ENCODE measurements at regions not wholly inside any gene's neighbourhood (a gene's known extent, or its start where the extent isn't known, plus 50 kb on each side); places are given as distances from the start of the nearest gene placed in this dataset.

DNA sequence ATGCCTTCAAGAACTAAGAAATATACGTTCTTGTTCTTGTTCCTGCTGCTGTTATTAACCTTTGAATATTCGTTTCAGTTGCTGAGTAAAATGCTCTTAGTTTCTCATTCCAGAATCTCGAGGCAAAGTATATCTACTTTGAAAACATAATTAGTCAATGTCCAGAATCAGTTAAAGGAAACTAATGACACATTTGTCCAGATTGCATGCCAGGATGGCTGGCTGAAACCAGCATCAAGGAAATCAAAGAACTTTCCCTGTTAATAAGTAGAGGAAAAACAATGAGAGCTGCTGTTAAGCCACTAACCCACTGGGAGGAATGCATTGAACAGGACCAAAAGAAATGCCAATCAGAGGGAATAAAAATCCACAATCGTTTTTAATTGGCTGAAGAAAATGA, 196.9 kb downstream of the ALDH8A1 start:
- BruUV-seq (replicated peaks), result no TSS peak
- no peaks in the 10 kb centered on the region for H3K9me3 ChIP-seq
- intact Hi-C loops (cut with micrococcal nuclease; ENCODE audit: unreplicated experiment), result no loop called here
- Mint-ChIP-seq H3K27ac (ENCODE audit: unreplicated experiment) (no peak overlapping the region), H3K36me3 (ENCODE audit: insufficient read depth, unreplicated experiment) (no peaks in the 10 kb centered on the region), H3K4me3 (ENCODE audit: unreplicated experiment) (no peak overlapping the region), H3K9me3 (ENCODE audit: unreplicated experiment) (no peaks in the 10 kb centered on the region), H3K4me1 (ENCODE audit: low read depth, unreplicated experiment) (no peaks in the 10 kb centered on the region), H3K27me3 (ENCODE audit: insufficient read depth, unreplicated experiment) (no peaks in the 10 kb centered on the region)
- TF ChIP-seq, protein P1, sequence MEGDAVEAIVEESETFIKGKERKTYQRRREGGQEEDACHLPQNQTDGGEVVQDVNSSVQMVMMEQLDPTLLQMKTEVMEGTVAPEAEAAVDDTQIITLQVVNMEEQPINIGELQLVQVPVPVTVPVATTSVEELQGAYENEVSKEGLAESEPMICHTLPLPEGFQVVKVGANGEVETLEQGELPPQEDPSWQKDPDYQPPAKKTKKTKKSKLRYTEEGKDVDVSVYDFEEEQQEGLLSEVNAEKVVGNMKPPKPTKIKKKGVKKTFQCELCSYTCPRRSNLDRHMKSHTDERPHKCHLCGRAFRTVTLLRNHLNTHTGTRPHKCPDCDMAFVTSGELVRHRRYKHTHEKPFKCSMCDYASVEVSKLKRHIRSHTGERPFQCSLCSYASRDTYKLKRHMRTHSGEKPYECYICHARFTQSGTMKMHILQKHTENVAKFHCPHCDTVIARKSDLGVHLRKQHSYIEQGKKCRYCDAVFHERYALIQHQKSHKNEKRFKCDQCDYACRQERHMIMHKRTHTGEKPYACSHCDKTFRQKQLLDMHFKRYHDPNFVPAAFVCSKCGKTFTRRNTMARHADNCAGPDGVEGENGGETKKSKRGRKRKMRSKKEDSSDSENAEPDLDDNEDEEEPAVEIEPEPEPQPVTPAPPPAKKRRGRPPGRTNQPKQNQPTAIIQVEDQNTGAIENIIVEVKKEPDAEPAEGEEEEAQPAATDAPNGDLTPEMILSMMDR (IDR thresholded peaks at IDR 0.05; ENCODE audit: insufficient read depth in 1 of 2, low read depth in 1 of 2, low read length in 1 of 2, severe bottlenecking in 1 of 2, unreplicated experiment in 1 of 2), result no peak
- peaks cover 9% of the 10 kb centered on the region for H3K4me1 ChIP-seq
- no peaks in the 10 kb centered on the region for H3K27me3 ChIP-seq (replicated peaks; ENCODE audit: control insufficient read depth, insufficient read depth, low read length)
- no peaks in the 10 kb centered on the region for H3K36me3 ChIP-seq (ENCODE audit: control insufficient read depth, insufficient read depth, low read length)
- H3K4me3 ChIP-seq (ENCODE audit: low read depth, low read length), result no peak overlapping the region
- DNase-seq, result no peak
- CTCF ChIA-PET, result no interaction called here
- POLR2A ChIA-PET, result no interaction called here

DNA sequence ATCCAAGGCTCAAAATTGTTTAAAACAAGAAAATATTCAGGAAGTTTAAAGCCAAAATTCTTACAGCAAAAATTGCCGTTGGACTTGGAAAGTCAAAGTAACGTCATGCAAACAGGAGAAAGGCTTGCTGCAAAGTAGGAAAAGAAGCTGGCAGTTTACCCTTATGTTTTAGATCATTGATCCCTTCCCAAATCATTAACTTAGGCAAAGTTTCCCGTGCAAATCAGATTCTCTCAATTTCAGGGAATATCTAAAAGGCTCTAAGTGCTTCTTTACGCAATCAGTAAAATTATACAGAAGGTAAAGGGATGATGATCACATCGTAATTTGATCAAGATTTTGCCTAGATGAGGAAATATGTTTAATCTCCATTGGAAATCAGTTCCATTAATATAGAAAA, 197.5 kb downstream of the ALDH8A1 start:
- no peak overlapping the region for H3K4me3 Mint-ChIP-seq (ENCODE audit: unreplicated experiment)
- H3K36me3 Mint-ChIP-seq (ENCODE audit: insufficient read depth, unreplicated experiment), result no peaks in the 10 kb centered on the region
- Histone ChIP-seq H3K4me3 (ENCODE audit: low read depth, low read length) (no peak overlapping the region), H3K9me3 (no peaks in the 10 kb centered on the region), H3K36me3 (ENCODE audit: control insufficient read depth, insufficient read depth, low read length) (no peaks in the 10 kb centered on the region), H3K27me3 (replicated peaks; ENCODE audit: control insufficient read depth, insufficient read depth, low read length) (no peaks in the 10 kb centered on the region), H3K4me1 (peaks cover 4% of the 10 kb centered on the region)
- no TSS peak for BruUV-seq (replicated peaks)
- TF ChIP-seq, protein P1 (IDR thresholded peaks at IDR 0.05; ENCODE audit: insufficient read depth in 1 of 2, low read depth in 1 of 2, low read length in 1 of 2, severe bottlenecking in 1 of 2, unreplicated experiment in 1 of 2), result no peak
- POLR2A ChIA-PET, result no interaction called here
- no peak for DNase-seq
- no peaks in the 10 kb centered on the region for H3K27me3 Mint-ChIP-seq (ENCODE audit: insufficient read depth, unreplicated experiment)
- no peak overlapping the region for H3K27ac Mint-ChIP-seq (ENCODE audit: unreplicated experiment)
- H3K9me3 Mint-ChIP-seq (ENCODE audit: unreplicated experiment), result no peaks in the 10 kb centered on the region
- no peaks in the 10 kb centered on the region for H3K4me1 Mint-ChIP-seq (ENCODE audit: low read depth, unreplicated experiment)
- intact Hi-C loops (cut with micrococcal nuclease; ENCODE audit: unreplicated experiment), result no loop called here
- CTCF ChIA-PET, result no interaction called here

DNA sequence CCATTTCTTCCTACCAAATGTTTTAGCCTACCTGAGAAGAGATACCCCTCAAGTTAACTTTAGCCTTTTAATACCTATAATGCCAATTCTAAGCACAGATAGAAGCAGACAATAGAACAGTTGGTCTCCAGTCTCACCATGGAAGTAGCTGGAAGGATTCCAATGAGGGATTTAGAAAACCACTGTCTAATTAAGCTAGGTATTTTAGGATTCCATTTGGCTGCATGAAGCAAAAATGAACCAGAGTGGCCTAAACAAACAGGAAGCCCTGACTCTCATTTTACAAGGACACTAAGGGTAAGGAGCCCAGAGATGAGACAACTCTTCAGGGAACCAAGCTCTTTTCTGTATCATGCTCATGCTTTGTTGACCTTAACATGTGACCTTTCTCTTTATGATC, 199.2 kb downstream of the ALDH8A1 start:
- H3K4me1 ChIP-seq, result no peaks in the 10 kb centered on the region
- ChIA-PET CTCF (no interaction called here), POLR2A (no interaction called here)
- intact Hi-C loops (cut with micrococcal nuclease; ENCODE audit: unreplicated experiment), result no loop called here
- H3K4me3 ChIP-seq (ENCODE audit: low read depth, low read length), result no peak overlapping the region
- Mint-ChIP-seq H3K4me3 (ENCODE audit: unreplicated experiment) (no peak overlapping the region), H3K27ac (ENCODE audit: unreplicated experiment) (no peak overlapping the region), H3K9me3 (ENCODE audit: unreplicated experiment) (no peaks in the 10 kb centered on the region), H3K4me1 (ENCODE audit: low read depth, unreplicated experiment) (no peaks in the 10 kb centered on the region), H3K27me3 (ENCODE audit: insufficient read depth, unreplicated experiment) (no peaks in the 10 kb centered on the region), H3K36me3 (ENCODE audit: insufficient read depth, unreplicated experiment) (no peaks in the 10 kb centered on the region)
- BruUV-seq (replicated peaks), result no TSS peak
- H3K27me3 ChIP-seq (replicated peaks; ENCODE audit: control insufficient read depth, insufficient read depth, low read length), result no peaks in the 10 kb centered on the region
- no peaks in the 10 kb centered on the region for H3K36me3 ChIP-seq (ENCODE audit: control insufficient read depth, insufficient read depth, low read length)
- no peaks in the 10 kb centered on the region for H3K9me3 ChIP-seq
- DNase-seq, result no peak
- TF ChIP-seq, protein P1 (IDR thresholded peaks at IDR 0.05; ENCODE audit: insufficient read depth in 1 of 2, low read depth in 1 of 2, low read length in 1 of 2, severe bottlenecking in 1 of 2, unreplicated experiment in 1 of 2), result no peak

Measured in Caco-2 (cell line).